ENCODE measurements at regions not wholly inside any gene's neighbourhood (a gene's known extent, or its start where the extent isn't known, plus 50 kb on each side); places are given as distances from the start of the nearest gene placed in this dataset.

DNA sequence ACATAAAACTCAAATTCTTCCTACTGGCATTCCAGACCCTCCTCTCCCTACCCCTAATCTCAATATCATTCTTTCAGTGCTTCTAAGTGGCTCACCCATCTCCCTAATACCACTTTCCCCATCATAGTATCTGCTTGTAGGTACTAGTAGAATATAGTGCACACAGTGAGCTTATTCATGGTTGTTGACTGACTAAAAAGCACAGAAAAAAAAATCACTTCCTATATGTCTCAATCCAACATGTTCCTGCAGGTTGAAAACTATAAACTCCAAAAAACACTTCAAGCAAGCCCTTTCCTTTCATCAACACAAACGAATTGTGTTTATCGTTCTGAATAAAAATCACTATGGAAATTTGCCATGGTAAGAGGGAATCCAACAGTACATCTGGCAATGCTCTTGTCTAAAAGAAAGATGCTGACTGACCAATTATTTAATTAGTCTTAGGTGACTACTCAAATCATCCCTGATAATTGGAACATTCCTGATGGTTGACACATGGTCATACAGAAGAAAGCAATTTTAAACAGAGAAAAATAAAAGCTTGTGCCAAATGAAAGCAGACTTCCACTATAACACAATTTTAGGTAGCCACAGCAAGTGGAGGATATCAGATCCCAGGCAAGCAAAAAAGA, 87.1 kb downstream of the NDUFS5 start:
- TF ChIP-seq POLR2A (IDR thresholded peaks at IDR 0.05; ENCODE audit: low read depth, low read length) (no peak), HDAC2 (IDR thresholded peaks at IDR 0.05) (no peak), EP300 (IDR thresholded peaks at IDR 0.05; ENCODE audit: borderline replicate concordance in 1 of 2, control insufficient read depth in 1 of 2, low read depth in 2 of 2, low read length in 2 of 2) (no peak), SMAD1 (IDR thresholded peaks at IDR 0.05; ENCODE audit: low read depth, partially characterized antibody) (no peak), FOS (IDR thresholded peaks at IDR 0.05; ENCODE audit: borderline replicate concordance, extremely low read depth, insufficient read length) (no peak), EZH2 (IDR thresholded peaks at IDR 0.05; ENCODE audit: borderline replicate concordance, control insufficient read depth, low read depth, low read length) (no peak), POLR2AphosphoS5 (IDR thresholded peaks at IDR 0.05; ENCODE audit: low read length) (no peak), TCF12 (IDR thresholded peaks at IDR 0.05; ENCODE audit: low read depth, low read length) (no peak), TAF1 (IDR thresholded peaks at IDR 0.05; ENCODE audit: borderline replicate concordance, low read depth, low read length) (no peak), JUNB (IDR thresholded peaks at IDR 0.05) (no peak), ZNF217 (IDR thresholded peaks at IDR 0.05) (no peak)
- TF ChIP-seq, protein P1, sequence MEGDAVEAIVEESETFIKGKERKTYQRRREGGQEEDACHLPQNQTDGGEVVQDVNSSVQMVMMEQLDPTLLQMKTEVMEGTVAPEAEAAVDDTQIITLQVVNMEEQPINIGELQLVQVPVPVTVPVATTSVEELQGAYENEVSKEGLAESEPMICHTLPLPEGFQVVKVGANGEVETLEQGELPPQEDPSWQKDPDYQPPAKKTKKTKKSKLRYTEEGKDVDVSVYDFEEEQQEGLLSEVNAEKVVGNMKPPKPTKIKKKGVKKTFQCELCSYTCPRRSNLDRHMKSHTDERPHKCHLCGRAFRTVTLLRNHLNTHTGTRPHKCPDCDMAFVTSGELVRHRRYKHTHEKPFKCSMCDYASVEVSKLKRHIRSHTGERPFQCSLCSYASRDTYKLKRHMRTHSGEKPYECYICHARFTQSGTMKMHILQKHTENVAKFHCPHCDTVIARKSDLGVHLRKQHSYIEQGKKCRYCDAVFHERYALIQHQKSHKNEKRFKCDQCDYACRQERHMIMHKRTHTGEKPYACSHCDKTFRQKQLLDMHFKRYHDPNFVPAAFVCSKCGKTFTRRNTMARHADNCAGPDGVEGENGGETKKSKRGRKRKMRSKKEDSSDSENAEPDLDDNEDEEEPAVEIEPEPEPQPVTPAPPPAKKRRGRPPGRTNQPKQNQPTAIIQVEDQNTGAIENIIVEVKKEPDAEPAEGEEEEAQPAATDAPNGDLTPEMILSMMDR (IDR thresholded peaks at IDR 0.05 in 2 of 3, conservative IDR thresholded peaks at IDR 0.05 in 1 of 3; ENCODE audit: control insufficient read depth in 2 of 3, extremely low read depth in 1 of 3, insufficient read depth in 1 of 3, low read depth in 3 of 3, low read length in 3 of 3) = no peak
- TF ChIP-seq, protein P2, sequence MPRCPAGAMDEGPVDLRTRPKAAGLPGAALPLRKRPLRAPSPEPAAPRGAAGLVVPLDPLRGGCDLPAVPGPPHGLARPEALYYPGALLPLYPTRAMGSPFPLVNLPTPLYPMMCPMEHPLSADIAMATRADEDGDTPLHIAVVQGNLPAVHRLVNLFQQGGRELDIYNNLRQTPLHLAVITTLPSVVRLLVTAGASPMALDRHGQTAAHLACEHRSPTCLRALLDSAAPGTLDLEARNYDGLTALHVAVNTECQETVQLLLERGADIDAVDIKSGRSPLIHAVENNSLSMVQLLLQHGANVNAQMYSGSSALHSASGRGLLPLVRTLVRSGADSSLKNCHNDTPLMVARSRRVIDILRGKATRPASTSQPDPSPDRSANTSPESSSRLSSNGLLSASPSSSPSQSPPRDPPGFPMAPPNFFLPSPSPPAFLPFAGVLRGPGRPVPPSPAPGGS (IDR thresholded peaks at IDR 0.05; ENCODE audit: borderline replicate concordance, insufficient read depth, low read depth, low read length, poor library complexity, severe bottlenecking) = no peak
- TF ChIP-seq, protein P3, sequence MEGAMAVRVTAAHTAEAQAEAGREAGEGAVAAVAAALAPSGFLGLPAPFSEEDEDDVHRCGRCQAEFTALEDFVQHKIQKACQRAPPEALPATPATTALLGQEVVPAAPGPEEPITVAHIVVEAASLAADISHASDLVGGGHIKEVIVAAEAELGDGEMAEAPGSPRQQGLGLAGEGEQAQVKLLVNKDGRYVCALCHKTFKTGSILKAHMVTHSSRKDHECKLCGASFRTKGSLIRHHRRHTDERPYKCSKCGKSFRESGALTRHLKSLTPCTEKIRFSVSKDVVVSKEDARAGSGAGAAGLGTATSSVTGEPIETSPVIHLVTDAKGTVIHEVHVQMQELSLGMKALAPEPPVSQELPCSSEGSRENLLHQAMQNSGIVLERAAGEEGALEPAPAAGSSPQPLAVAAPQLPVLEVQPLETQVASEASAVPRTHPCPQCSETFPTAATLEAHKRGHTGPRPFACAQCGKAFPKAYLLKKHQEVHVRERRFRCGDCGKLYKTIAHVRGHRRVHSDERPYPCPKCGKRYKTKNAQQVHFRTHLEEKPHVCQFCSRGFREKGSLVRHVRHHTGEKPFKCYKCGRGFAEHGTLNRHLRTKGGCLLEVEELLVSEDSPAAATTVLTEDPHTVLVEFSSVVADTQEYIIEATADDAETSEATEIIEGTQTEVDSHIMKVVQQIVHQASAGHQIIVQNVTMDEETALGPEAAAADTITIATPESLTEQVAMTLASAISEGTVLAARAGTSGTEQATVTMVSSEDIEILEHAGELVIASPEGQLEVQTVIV (IDR thresholded peaks at IDR 0.05; ENCODE audit: borderline replicate concordance, partially characterized antibody) = no peak

Measured in GM12878 (cell line).